Esophagus squamous epithelium (tissue), 5 donors: ENCODE measurements at regions not wholly inside any gene's neighbourhood (a gene's known extent, or its start where the extent isn't known, plus 50 kb on each side); places are given as distances from the start of the nearest gene placed in this dataset.

Experiments used
- DNase-seq: peaks from one replicate; lab custom pipeline; 2025; lab: John Stamatoyannopoulos, UW
- H3K27ac ChIP-seq, 4 donors: fragments of 200-600 bp; sonication (generic); one replicate each; pipeline ENCODE4 v1.5.1; 2016 to 2019; ENCODE audit warnings: mild to moderate bottlenecking in 1 of 4
- H3K27me3 ChIP-seq, 4 donors: fragments of 200-600 bp; sonication (generic); 1 replicate in 3 of 4; 2 replicates in 1 of 4; pipeline versions ENCODE4 v1.5.1 to v1.6.0; 2017 to 2021; ENCODE audit warnings: antibody characterized with exemption in 1 of 4
- H3K36me3 ChIP-seq, 3 donors: fragments of 200-600 bp; sonication (generic); one replicate each; pipeline ENCODE4 v1.5.1; 2016 to 2019
- H3K4me1 ChIP-seq, 3 donors: fragments of 200-600 bp; sonication (generic); one replicate each; pipeline ENCODE4 v1.5.1; 2017 to 2019
- H3K4me3 ChIP-seq, 4 donors: fragments of 200-600 bp; sonication (generic); 1 replicate in 3 of 4; 2 replicates in 1 of 4; pipeline ENCODE4 v1.5.1; 2016 to 2019; ENCODE audit warnings: mild to moderate bottlenecking in 2 of 4, moderate library complexity in 1 of 4
- H3K9me3 ChIP-seq, 3 donors: fragments of 200-600 bp; sonication (generic); one replicate each; pipeline ENCODE4 v1.5.1; 2016 to 2019
- POLR2A ChIP-seq, 4 donors: fragments of 450-650 bp; IDR thresholded peaks; one replicate each; pipeline ENCODE4 v1.6.1; 2017; ENCODE audit warnings: antibody characterized with exemption in 4 of 4, mild to moderate bottlenecking in 4 of 4, moderate library complexity in 3 of 4
- WGBS, 2 donors: methylation state at CpG; one replicate each; pipeline ENCODE4 v1.1.5; 2018; 5-methylcytosine and 5-hydroxymethylcytosine counted together
- intact Hi-C: fragments of 100-400 bp; cut with DNase I; formaldehyde crosslinking; loops from one replicate; pipeline ENCODE4 v1.15.0; 2022
- TF ChIP-seq, protein P1 (sequence below), 6 experiments: fragments of 450-650 bp in 4 of 6; fragments of 200-600 bp in 2 of 6; sonication (generic) in 2 of 6; IDR thresholded peaks; one replicate each; pipeline ENCODE4 v1.5.1; 2016 to 2019; ENCODE audit warnings: antibody characterized with exemption in 6 of 6, mild to moderate bottlenecking in 4 of 6, moderate library complexity in 4 of 6
- donor health status: DM: yes; HTN: yes; CAD: no.

DNA sequence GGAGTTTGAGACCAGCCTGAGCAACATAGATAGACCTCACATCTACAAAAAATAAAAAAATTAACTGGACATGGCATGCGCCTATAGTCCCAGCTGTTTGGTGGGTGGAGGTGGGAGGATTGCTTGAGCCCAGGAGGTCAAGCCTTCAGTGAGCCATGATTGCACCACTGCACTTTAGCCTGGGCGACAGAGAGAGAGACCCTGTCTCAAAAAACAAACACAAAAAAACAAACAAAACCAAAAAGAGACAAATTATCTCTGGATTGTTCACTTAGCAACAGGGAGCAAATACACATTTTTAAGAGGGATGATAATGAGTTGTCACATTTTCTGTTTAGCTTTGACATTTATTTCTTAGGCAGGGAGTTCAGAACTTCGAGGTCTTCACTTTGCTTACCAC, 155.4 kb downstream of the CEP135 start:
- Histone ChIP-seq H3K36me3 (no peaks in the 10 kb centered on the region), H3K4me3 (no peak overlapping the region), H3K27ac (no peak overlapping the region), H3K4me1 (no peaks in the 10 kb centered on the region), H3K9me3 (no peaks in the 10 kb centered on the region), H3K27me3 (no peaks in the 10 kb centered on the region)
- TF ChIP-seq POLR2A (IDR thresholded peaks at IDR 0.05): no peak
- TF ChIP-seq, protein P1, sequence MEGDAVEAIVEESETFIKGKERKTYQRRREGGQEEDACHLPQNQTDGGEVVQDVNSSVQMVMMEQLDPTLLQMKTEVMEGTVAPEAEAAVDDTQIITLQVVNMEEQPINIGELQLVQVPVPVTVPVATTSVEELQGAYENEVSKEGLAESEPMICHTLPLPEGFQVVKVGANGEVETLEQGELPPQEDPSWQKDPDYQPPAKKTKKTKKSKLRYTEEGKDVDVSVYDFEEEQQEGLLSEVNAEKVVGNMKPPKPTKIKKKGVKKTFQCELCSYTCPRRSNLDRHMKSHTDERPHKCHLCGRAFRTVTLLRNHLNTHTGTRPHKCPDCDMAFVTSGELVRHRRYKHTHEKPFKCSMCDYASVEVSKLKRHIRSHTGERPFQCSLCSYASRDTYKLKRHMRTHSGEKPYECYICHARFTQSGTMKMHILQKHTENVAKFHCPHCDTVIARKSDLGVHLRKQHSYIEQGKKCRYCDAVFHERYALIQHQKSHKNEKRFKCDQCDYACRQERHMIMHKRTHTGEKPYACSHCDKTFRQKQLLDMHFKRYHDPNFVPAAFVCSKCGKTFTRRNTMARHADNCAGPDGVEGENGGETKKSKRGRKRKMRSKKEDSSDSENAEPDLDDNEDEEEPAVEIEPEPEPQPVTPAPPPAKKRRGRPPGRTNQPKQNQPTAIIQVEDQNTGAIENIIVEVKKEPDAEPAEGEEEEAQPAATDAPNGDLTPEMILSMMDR (IDR thresholded peaks at IDR 0.05): no peak
- 70 to 71% methylated on average over 3 of the region's 3 CpGs for WGBS, 2 donors
- intact Hi-C loops: no loop called here
- no peak for DNase-seq

DNA sequence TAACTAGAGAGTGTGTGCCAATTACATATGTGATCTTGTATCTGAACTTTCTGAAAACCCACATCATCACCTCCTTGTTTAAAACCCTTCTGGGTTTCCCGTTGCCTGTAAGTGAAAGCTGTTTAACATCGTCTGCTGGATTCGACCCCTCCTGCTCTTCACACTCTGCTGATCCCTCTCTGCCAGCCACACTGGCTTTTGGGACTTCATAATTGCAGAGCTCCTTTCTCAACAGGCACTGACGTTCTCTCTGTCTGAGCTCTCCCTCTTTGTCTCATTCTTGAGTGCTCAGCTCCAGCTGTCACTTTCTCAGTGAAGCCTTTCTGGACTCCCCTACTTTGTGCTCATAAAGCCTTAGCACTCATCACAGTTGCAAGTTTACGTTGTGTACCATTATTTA, 153.9 kb downstream of the CEP135 start:
- WGBS, 2 donors: 64 to 65% methylated on average over 5 of the region's 5 CpGs
- TF ChIP-seq POLR2A (IDR thresholded peaks at IDR 0.05): no peak
- TF ChIP-seq, protein P1 (IDR thresholded peaks at IDR 0.05): no peak
- no peak overlapping the region for H3K27ac ChIP-seq
- no peak overlapping the region for H3K4me3 ChIP-seq
- no peak for DNase-seq
- no peaks in the 10 kb centered on the region for H3K4me1 ChIP-seq
- H3K36me3 ChIP-seq: no peaks in the 10 kb centered on the region
- no peaks in the 10 kb centered on the region for H3K9me3 ChIP-seq
- intact Hi-C loops: no loop called here
- H3K27me3 ChIP-seq: no peaks in the 10 kb centered on the region

DNA sequence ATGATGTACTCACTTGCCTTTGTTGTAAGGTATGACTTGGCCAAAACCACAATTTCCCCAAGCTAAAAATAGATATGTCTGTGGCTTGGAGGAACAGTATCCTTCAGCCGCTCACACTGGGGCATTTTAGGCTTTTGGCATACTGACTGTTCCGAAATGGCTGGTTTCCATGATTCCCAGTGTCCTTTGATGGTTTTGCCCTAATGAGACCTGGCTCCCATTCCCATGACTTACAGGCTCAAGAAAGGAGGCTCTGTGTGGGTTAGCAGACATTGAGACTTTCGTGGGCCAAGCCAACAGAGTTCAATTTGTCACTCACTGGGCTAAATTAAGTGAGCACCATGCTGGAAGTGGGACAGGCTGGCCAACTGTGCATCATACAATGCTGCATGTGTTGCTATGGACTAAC, 150.6 kb downstream of the CEP135 start:
- DNase-seq: no peak
- intact Hi-C loops: no loop called here
- Histone ChIP-seq H3K27ac (no peak overlapping the region), H3K9me3 (no peaks in the 10 kb centered on the region), H3K4me1 (no peaks in the 10 kb centered on the region), H3K36me3 (no peaks in the 10 kb centered on the region), H3K27me3 (no peaks in the 10 kb centered on the region), H3K4me3 (no peak overlapping the region)
- 60 to 84% methylated on average over 2 of the region's 3 CpGs for WGBS, 2 donors
- TF ChIP-seq, protein P1 (IDR thresholded peaks at IDR 0.05): no peak

DNA sequence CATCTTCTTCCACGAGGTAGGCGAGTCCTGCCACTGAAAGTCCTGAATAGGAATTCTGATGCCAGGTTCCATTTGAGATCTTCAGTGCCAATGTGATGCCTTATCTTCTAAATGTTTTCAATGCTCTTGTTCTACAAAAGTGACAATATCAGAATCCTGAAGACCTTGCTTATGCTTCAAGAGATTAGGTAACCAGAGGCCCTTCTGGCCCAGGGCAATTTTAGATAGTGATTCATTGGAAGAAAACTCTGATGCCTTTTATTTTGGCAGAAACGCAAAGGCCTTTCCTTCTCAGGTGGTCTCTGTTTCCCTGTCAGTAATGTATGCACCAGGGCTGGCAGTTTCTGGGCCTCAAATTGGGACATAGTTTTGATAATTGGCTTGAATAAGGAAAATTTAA, 144.8 kb downstream of the CEP135 start:
- 65 to 92% methylated on average over 3 of the region's 3 CpGs for WGBS, 2 donors
- no peak overlapping the region for H3K27ac ChIP-seq
- H3K9me3 ChIP-seq: no peaks in the 10 kb centered on the region
- DNase-seq: no peak
- intact Hi-C loops: no loop called here
- H3K4me1 ChIP-seq: no peaks in the 10 kb centered on the region
- no peaks in the 10 kb centered on the region for H3K36me3 ChIP-seq
- no peak overlapping the region for H3K4me3 ChIP-seq
- peaks cover 0 to 3% (median 0%) of the 10 kb centered on the region in 4 donors for H3K27me3 ChIP-seq
- TF ChIP-seq, protein P1 (IDR thresholded peaks at IDR 0.05): no peak
- TF ChIP-seq POLR2A (IDR thresholded peaks at IDR 0.05): no peak

DNA sequence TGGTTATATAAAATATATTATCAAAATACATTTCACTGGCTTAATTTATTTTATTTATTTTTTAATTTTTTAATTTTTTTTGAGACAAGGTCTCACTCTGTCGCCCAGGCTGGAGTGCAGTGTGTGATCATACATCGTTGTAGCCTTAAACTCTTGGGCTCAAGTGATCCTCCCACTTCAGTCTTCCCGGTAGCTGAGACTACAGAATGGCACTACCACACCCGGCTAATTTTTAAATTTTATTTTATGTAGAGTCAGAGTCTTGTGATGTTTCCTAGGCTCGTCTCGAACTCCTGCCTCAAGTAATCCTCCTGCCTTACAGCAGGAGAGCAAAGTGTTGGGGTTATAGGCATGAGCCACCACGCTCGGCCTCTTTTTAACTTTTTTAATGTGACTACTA, 143.8 kb downstream of the CEP135 start:
- TF ChIP-seq, protein P1 (IDR thresholded peaks at IDR 0.05): no peak
- TF ChIP-seq POLR2A (IDR thresholded peaks at IDR 0.05): no peak
- Histone ChIP-seq H3K36me3 (no peaks in the 10 kb centered on the region), H3K9me3 (no peaks in the 10 kb centered on the region), H3K4me1 (no peaks in the 10 kb centered on the region), H3K27me3 (peaks cover 0 to 3% (median 0%) of the 10 kb centered on the region in 4 donors), H3K27ac (no peak overlapping the region), H3K4me3 (no peak overlapping the region)
- 90 to 93% methylated on average over 8 of the region's 8 CpGs for WGBS, 2 donors
- intact Hi-C loops: no loop called here
- DNase-seq: no peak
